ENCODE measurements at regions not wholly inside any gene's neighbourhood (a gene's known extent, or its start where the extent isn't known, plus 50 kb on each side); places are given as distances from the start of the nearest gene placed in this dataset.

DNA sequence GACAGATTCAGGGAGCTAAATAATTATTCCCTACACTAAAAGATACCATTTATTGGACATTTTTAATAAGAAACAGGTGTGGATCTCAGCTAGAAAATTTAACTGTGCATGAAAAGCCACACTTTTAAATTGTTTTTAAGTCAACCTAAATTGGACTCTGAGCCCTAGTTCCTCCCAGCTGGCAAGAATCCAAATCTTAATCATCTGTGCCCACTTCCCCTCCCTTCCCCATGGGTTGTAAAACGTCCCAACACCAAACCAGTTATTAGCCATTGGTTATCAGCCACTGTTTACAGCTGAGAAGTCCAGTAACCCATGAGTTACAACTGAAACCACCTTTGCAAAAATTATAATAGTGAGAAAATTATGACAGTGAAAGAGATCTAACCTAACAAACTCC, 125.6 kb upstream of the S100G start:
- TF ChIP-seq, protein P1, sequence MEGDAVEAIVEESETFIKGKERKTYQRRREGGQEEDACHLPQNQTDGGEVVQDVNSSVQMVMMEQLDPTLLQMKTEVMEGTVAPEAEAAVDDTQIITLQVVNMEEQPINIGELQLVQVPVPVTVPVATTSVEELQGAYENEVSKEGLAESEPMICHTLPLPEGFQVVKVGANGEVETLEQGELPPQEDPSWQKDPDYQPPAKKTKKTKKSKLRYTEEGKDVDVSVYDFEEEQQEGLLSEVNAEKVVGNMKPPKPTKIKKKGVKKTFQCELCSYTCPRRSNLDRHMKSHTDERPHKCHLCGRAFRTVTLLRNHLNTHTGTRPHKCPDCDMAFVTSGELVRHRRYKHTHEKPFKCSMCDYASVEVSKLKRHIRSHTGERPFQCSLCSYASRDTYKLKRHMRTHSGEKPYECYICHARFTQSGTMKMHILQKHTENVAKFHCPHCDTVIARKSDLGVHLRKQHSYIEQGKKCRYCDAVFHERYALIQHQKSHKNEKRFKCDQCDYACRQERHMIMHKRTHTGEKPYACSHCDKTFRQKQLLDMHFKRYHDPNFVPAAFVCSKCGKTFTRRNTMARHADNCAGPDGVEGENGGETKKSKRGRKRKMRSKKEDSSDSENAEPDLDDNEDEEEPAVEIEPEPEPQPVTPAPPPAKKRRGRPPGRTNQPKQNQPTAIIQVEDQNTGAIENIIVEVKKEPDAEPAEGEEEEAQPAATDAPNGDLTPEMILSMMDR (conservative IDR thresholded peaks at IDR 0.05; ENCODE audit: low read depth, low read length) = no peak
- no peak for DNase-seq (ENCODE audit: low read depth)
- no peak overlapping the region for H3K4me3 ChIP-seq (ENCODE audit: low read length)

DNA sequence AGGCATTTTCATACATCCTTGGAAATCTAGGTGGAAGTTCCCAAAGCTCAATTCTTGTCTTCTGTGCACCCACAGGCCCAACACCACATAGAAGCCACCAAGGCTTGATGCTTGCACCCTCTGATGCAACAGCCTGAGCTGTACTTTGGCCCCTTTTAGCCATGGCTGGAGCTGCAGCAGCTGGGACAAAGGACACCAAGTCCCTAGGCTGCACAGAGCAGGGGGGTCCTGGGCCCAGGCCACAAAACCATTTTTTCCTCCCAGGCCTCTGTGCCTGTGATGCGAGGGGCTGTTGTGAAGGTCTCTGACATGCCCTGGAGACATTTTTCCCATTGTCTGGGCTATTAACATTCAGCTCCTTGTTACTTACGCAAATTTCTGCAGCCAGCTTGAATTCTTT, 124.0 kb upstream of the S100G start:
- no peak for DNase-seq (ENCODE audit: low read depth)
- TF ChIP-seq, protein P1 (conservative IDR thresholded peaks at IDR 0.05; ENCODE audit: low read depth, low read length) = no peak
- no peak overlapping the region for H3K4me3 ChIP-seq (ENCODE audit: low read length)

DNA sequence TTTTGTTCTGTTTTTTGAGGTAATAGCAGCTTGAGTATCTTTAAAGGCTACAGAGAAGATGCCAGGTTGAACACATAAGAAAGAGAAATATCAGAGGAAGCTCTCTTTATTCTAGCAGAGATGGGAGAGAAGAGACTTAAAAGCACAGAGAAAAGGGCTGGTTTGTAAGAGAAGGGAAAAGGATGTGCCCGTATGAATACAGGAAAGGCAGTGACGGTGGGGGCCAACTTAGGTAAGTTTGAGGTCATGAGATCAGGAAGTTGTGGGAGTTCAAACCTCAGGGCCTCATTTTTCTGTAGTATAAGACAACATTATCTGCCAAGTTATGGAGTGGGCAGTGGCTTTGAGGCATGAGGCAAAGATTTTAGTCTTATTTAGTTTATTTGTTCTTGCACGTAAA, 121.3 kb upstream of the S100G start:
- TF ChIP-seq, protein P1 (conservative IDR thresholded peaks at IDR 0.05; ENCODE audit: low read depth, low read length) = no peak
- H3K4me3 ChIP-seq (ENCODE audit: low read length) = no peak overlapping the region
- DNase-seq (ENCODE audit: low read depth) = no peak
